Stimulated activated naive CD4-positive, alpha-beta T cell (primary cell): ENCODE measurements at regions not wholly inside any gene's neighbourhood (a gene's known extent, or its start where the extent isn't known, plus 50 kb on each side); places are given as distances from the start of the nearest gene placed in this dataset.

ENCODE experiments used
- DNase-seq, 6 experiments: peaks; one replicate each; lab custom pipeline; 2025; lab: John Stamatoyannopoulos, UW

DNA sequence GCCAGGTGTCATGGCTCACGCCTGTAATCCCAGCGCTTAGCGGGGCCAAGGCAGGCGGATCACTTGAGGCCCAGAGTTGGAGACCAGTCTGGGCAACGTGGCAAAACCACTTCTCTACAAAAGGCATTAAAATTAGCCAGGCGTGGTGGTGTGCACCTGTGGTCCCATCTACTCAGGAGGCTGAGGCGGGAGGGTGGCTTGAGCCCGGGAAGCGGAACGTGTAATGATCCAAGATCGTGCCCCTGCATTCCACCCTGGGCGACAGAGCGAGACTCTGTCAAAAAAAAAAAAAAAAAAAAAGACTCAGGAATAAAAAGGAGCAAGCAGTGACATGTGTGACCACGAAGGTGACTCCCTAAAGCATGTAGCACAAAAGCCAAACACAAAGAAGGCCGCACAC lies 50.1 kb upstream of the SALL3 start:
- DNase-seq, result no peak
